Islet precursor cell (in vitro differentiated cells): ENCODE measurements at regions not wholly inside any gene's neighbourhood (a gene's known extent, or its start where the extent isn't known, plus 50 kb on each side); places are given as distances from the start of the nearest gene placed in this dataset.

Experiments used
- DNase-seq: peaks from one replicate; pipeline ENCODE4 v3.0.0-alpha.2; 2018

- no peak for DNase-seq
Observed at GRCh38 chr17:5870231-5870953, 199.8 kb upstream of the WSCD1 start.

GRCh38 chr17:5871666-5872065, 198.5 kb upstream of the WSCD1 start:
- no peak for DNase-seq

GRCh38 chr17:5872831-5873230, 197.3 kb upstream of the WSCD1 start:
- DNase-seq, result no peak

- no peak for DNase-seq
Observed at GRCh38 chr17:5873781-5874180, 196.4 kb upstream of the WSCD1 start.

GRCh38 chr17:5874486-5874885, 195.7 kb upstream of the WSCD1 start:
- no peak for DNase-seq

GRCh38 chr17:5877366-5877765, 192.8 kb upstream of the WSCD1 start:
- DNase-seq, result no peak

GRCh38 chr17:5877948-5878347, 192.2 kb upstream of the WSCD1 start:
- no peak for DNase-seq

- DNase-seq, result no peak
Observed at GRCh38 chr17:5881849-5882248, 188.3 kb upstream of the WSCD1 start.

- peak; percentile 70 for DNase-seq
Observed at GRCh38 chr17:5883775-5884665, 186.2 kb upstream of the WSCD1 start.

GRCh38 chr17:5885336-5885735, 184.8 kb upstream of the WSCD1 start:
- no peak for DNase-seq

GRCh38 chr17:5888811-5889210, 181.4 kb upstream of the WSCD1 start:
- no peak for DNase-seq

- DNase-seq, result peak; percentile 4
Observed at GRCh38 chr17:5892921-5893675, 177.1 kb upstream of the WSCD1 start.

- DNase-seq, result peak; percentile 11
Observed at GRCh38 chr17:5893741-5894140, 176.4 kb upstream of the WSCD1 start.

GRCh38 chr17:5895276-5895675, 174.9 kb upstream of the WSCD1 start:
- DNase-seq, result peak; percentile 38

- DNase-seq, result peak; percentile 4
Observed at GRCh38 chr17:5896215-5896614, 174.0 kb upstream of the WSCD1 start.

- peak; percentile 53 for DNase-seq
Observed at GRCh38 chr17:5897275-5897911, 172.8 kb upstream of the WSCD1 start.

- peak; percentile 29 for DNase-seq
Observed at GRCh38 chr17:5897981-5898380, 172.2 kb upstream of the WSCD1 start.

GRCh38 chr17:5898406-5898805, 171.8 kb upstream of the WSCD1 start:
- DNase-seq, result peak; percentile 46

- DNase-seq, result peak; percentile 47
Observed at GRCh38 chr17:5899496-5900195, 170.5 kb upstream of the WSCD1 start.

- DNase-seq, result no peak
Observed at GRCh38 chr17:5901731-5902130, 168.4 kb upstream of the WSCD1 start.

- peak; percentile 53 for DNase-seq
Observed at GRCh38 chr17:5902181-5903140, 167.7 kb upstream of the WSCD1 start.
